BJ (cell line): ENCODE measurements at regions not wholly inside any gene's neighbourhood (a gene's known extent, or its start where the extent isn't known, plus 50 kb on each side); places are given as distances from the start of the nearest gene placed in this dataset.

Source experiments
- CTCF ChIA-PET: fragments of 350-600 bp; formaldehyde crosslinking; extraction: SDS; loops from one replicate; lab custom pipeline; 2021; ENCODE audit warnings: antibody characterized with exemption, inconsistent platforms; lab: Yijun Ruan, JAX
- POLR2A ChIA-PET: fragments of 300-600 bp; sonication (Branson Sonifier 250); formaldehyde crosslinking; extraction: SDS; loops from one replicate; lab custom pipeline; 2021; ENCODE audit warnings: antibody characterized with exemption; lab: Charles Lee
- DNase-seq: peaks from one replicate; pipeline ENCODE4 v3.0.0-alpha.2; 2011; ENCODE audit warnings: low read depth
- H3K27me3 ChIP-seq: 2 replicates; pipeline ENCODE4 v1.6.0; 2011; ENCODE audit warnings: low read length; ENCODE audit not compliant: control insufficient read depth, insufficient read depth
- H3K36me3 ChIP-seq: 2 replicates; pipeline ENCODE4 v1.5.1; 2011; ENCODE audit warnings: low read length; ENCODE audit not compliant: control insufficient read depth, insufficient read depth
- H3K4me3 ChIP-seq: 2 replicates; pipeline ENCODE4 v1.5.1; 2011; ENCODE audit warnings: low read depth, mild to moderate bottlenecking, control low read depth, low read length
- CTCF ChIP-seq: IDR thresholded peaks from 2 replicates; pipeline ENCODE4 v1.5.1; 2011; ENCODE audit warnings: low read depth, mild to moderate bottlenecking, control low read depth, inconsistent platforms, low read length, moderate library complexity; ENCODE audit not compliant: insufficient read depth

- Histone ChIP-seq H3K4me3 (no peak overlapping the region), H3K36me3 (no peaks in the 10 kb centered on the region), H3K27me3 (no peaks in the 10 kb centered on the region)
- POLR2A ChIA-PET: interaction anchor here (0.6 kb wide), 1 partner anchor 45 kb away, joined by 3 read pairs; no protein-coding TSS in a partner anchor
- CTCF ChIA-PET: no interaction called here
- no peak for TF ChIP-seq CTCF
- DNase-seq: no peak
These were observed 226.0 kb upstream of the SYNCRIP start for GRCh38 chr6:85868685-85869084.

DNA sequence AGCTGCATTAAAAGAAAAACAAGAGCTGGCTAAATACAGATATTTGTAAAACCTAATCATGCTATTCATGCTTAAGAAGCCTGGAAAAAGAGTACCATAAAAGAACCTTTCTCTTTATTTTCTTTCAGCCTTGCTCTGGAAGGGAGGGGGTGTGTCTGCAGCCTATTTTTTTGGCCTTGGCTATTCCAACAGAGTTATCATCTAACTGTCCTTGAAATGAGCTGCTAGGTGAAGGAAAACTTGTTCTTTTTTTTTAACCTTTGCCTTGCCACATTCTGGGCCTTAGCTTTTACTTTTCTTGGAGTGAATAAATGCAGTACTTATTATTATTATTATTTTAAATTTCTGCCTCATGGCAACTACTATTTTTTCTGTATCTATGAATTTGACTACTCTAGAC, 224.9 kb upstream of the SYNCRIP start:
- POLR2A ChIA-PET: no interaction called here
- TF ChIP-seq CTCF: no peak

GRCh38 chr6:85866758-85867401, 224.2 kb upstream of the SYNCRIP start:
- Histone ChIP-seq H3K27me3 (no peaks in the 10 kb centered on the region), H3K4me3 (no peak overlapping the region), H3K36me3 (no peaks in the 10 kb centered on the region)
- no peak for TF ChIP-seq CTCF
- CTCF ChIA-PET: no interaction called here
- POLR2A ChIA-PET: no interaction called here
- DNase-seq: no peak

More for the DNA sequence above, 224.9 kb upstream of the SYNCRIP start:
- Histone ChIP-seq H3K4me3 (no peak overlapping the region), H3K36me3 (no peaks in the 10 kb centered on the region), H3K27me3 (no peaks in the 10 kb centered on the region)
- CTCF ChIA-PET: no interaction called here
- no peak for DNase-seq

DNA sequence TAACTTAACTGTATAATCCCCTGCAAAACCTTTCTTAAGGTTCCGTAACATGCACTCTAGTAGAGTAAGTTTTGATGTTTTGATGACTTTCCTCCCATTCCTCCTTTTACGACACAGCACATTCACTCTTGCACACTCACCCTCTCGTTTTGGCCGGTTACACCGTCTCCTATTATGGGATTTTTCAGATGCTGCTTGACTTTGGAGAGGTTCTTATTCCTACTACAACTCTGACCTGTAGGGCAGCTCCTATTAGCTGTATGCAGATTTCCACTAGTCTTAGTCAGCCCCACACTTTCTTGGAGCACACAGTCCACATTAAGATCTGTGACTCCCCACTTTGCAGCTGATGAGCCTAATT, 223.7 kb upstream of the SYNCRIP start:
- Histone ChIP-seq H3K4me3 (peak overlapping the region; percentile 48), H3K36me3 (no peaks in the 10 kb centered on the region), H3K27me3 (no peaks in the 10 kb centered on the region)
- DNase-seq: no peak
- TF ChIP-seq CTCF: no peak
- CTCF ChIA-PET: no interaction called here
- POLR2A ChIA-PET: no interaction called here

GRCh38 chr6:85865420-85866369, 223.0 kb upstream of the SYNCRIP start:
- CTCF ChIA-PET: interaction anchor here (0.6 kb wide), 1 partner anchor 37 kb away, joined by 4 read pairs; no protein-coding TSS in a partner anchor
- POLR2A ChIA-PET: no interaction called here
- no peak for TF ChIP-seq CTCF

More at GRCh38 chr6:85865420-85866369, 223.0 kb upstream of the SYNCRIP start:
- no peaks in the 10 kb centered on the region for H3K36me3 ChIP-seq
- H3K27me3 ChIP-seq: no peaks in the 10 kb centered on the region
- DNase-seq: no peak
- peak overlapping the region; percentile 48 for H3K4me3 ChIP-seq
